Trophoblast cell (in vitro differentiated cells and primary cell): ENCODE measurements at regions not wholly inside any gene's neighbourhood (a gene's known extent, or its start where the extent isn't known, plus 50 kb on each side); places are given as distances from the start of the nearest gene placed in this dataset.

Source experiments
- DNase-seq, 2 donors: peaks; one replicate each; pipeline ENCODE4 v3.0.0-alpha.2; 2016
- H2AFZ ChIP-seq: 2 replicates; pipeline ENCODE4 v1.6.1; 2013; ENCODE audit warnings: low read length, moderate library complexity, mild to moderate bottlenecking; ENCODE audit not compliant: insufficient read depth, poor library complexity
- H2AK5ac ChIP-seq: 2 replicates; pipeline ENCODE4 v1.6.1; 2013; ENCODE audit warnings: mild to moderate bottlenecking, low read length
- H2BK120ac ChIP-seq: 2 replicates; pipeline ENCODE4 v1.6.1; 2013; ENCODE audit warnings: low read length, mild to moderate bottlenecking, moderate library complexity; ENCODE audit not compliant: insufficient read depth, poor library complexity
- H2BK12ac ChIP-seq: 2 replicates; pipeline ENCODE4 v1.6.1; 2013; ENCODE audit warnings: mild to moderate bottlenecking, low read length, moderate library complexity
- H2BK5ac ChIP-seq: 2 replicates; pipeline ENCODE4 v1.6.1; 2013; ENCODE audit warnings: low read length, low read depth, moderate library complexity, mild to moderate bottlenecking; ENCODE audit not compliant: poor library complexity
- H3K14ac ChIP-seq: 2 replicates; pipeline ENCODE4 v1.6.1; 2013; ENCODE audit warnings: mild to moderate bottlenecking, low read length
- H3K18ac ChIP-seq: 2 replicates; pipeline ENCODE4 v1.6.1; 2013; ENCODE audit warnings: mild to moderate bottlenecking, low read length
- H3K23ac ChIP-seq: 2 replicates; pipeline ENCODE4 v1.6.1; 2013; ENCODE audit warnings: low read length
- H3K27ac ChIP-seq: 2 replicates; pipeline ENCODE4 v1.5.1; 2013; ENCODE audit warnings: low read depth, mild to moderate bottlenecking, inconsistent platforms, low read length, moderate library complexity
- H3K27me3 ChIP-seq: 2 replicates; pipeline ENCODE4 v1.6.1; 2013; ENCODE audit warnings: inconsistent platforms, mild to moderate bottlenecking, low read length, moderate library complexity; ENCODE audit not compliant: insufficient read depth
- H3K36me3 ChIP-seq, 2 experiments: 1 replicate in 1 of 2; 2 replicates in 1 of 2; pipeline ENCODE4 v1.6.1; 2013; ENCODE audit warnings: low read length in 2 of 2, mild to moderate bottlenecking in 2 of 2, moderate library complexity in 1 of 2; ENCODE audit not compliant: insufficient read depth in 2 of 2, control insufficient read depth in 1 of 2
- H3K4ac ChIP-seq: 2 replicates; pipeline ENCODE4 v1.6.1; 2013; ENCODE audit warnings: low read depth, mild to moderate bottlenecking, low read length, moderate library complexity
- H3K4me1 ChIP-seq, 2 experiments: 1 replicate in 1 of 2; 2 replicates in 1 of 2; pipeline ENCODE4 v1.6.1; 2013; ENCODE audit warnings: low read length in 2 of 2, mild to moderate bottlenecking in 2 of 2, moderate library complexity in 1 of 2; ENCODE audit not compliant: insufficient read depth in 2 of 2, control insufficient read depth in 1 of 2
- H3K4me2 ChIP-seq: 2 replicates; pipeline ENCODE4 v1.6.1; 2013; ENCODE audit warnings: inconsistent platforms, mild to moderate bottlenecking, low read length, moderate library complexity
- H3K4me3 ChIP-seq: 2 replicates; pipeline ENCODE4 v1.5.1; 2013; ENCODE audit warnings: mild to moderate bottlenecking, low read depth, low read length, inconsistent platforms
- H3K79me1 ChIP-seq: one replicate; pipeline ENCODE4 v1.6.1; 2013; ENCODE audit warnings: low read length
- H3K79me2 ChIP-seq: 2 replicates; pipeline ENCODE4 v1.6.1; 2013; ENCODE audit warnings: low read length, mild to moderate bottlenecking; ENCODE audit not compliant: control insufficient read depth, insufficient read depth, poor library complexity
- H3K9ac ChIP-seq: 2 replicates; pipeline ENCODE4 v1.6.1; 2013; ENCODE audit warnings: mild to moderate bottlenecking, low read length
- H3K9me3 ChIP-seq: 2 replicates; pipeline ENCODE4 v1.6.1; 2013; ENCODE audit warnings: low read depth, mild to moderate bottlenecking, control low read depth, inconsistent platforms, low read length; ENCODE audit not compliant: insufficient read depth
- H4K12ac ChIP-seq: 2 replicates; pipeline ENCODE4 v1.6.1; 2013; ENCODE audit warnings: low read depth, mild to moderate bottlenecking, low read length, moderate library complexity
- H4K8ac ChIP-seq: 2 replicates; pipeline ENCODE4 v1.6.1; 2013; ENCODE audit warnings: low read depth, mild to moderate bottlenecking, low read length, moderate library complexity
- H4K91ac ChIP-seq: one replicate; pipeline ENCODE4 v1.6.1; 2013; ENCODE audit warnings: low read depth, mild to moderate bottlenecking, low read length, moderate library complexity
- WGBS: extraction: QIAGEN DNeasy Blood & Tissue Kit; methylation state at CpG from one replicate; pipeline ENCODE4 v1.1.7; 2013; ENCODE audit warnings: missing lambda C conversion rate; ENCODE audit not compliant: insufficient read length, insufficient coverage; ENCODE audit errors: extremely low coverage; 5-methylcytosine and 5-hydroxymethylcytosine counted together

- WGBS, result no CpG with 5 or more reads among the region's 15 CpGs
- Histone ChIP-seq H3K27me3 (peaks cover 20% of the 10 kb centered on the region), H3K9ac (no peak overlapping the region), H2AFZ (no peak overlapping the region), H4K91ac (no peak overlapping the region), H3K27ac (no peak overlapping the region), H2BK120ac (no peak overlapping the region), H2BK5ac (no peak overlapping the region), H3K9me3 (peaks cover 28% of the 10 kb centered on the region), H3K14ac (no peak overlapping the region), H2BK12ac (no peak overlapping the region), H3K18ac (no peak overlapping the region), H4K12ac (no peak overlapping the region), H3K79me2 (no peaks in the 10 kb centered on the region), H3K4me3 (no peak overlapping the region), H4K8ac (no peak overlapping the region), H3K36me3 (no peaks in the 10 kb centered on the region), H2AK5ac (no peak overlapping the region), H3K79me1 (no peaks in the 10 kb centered on the region), H3K4me2 (no peak overlapping the region), H3K23ac (no peak overlapping the region), H3K4me1 (peaks cover 0 to 3% of the 10 kb centered on the region in 2 experiments), H3K4ac (no peak overlapping the region)
- no peak for DNase-seq
These were observed 99.5 kb upstream of the BHLHE23 start for GRCh38 chr20:63106108-63106764.

- Histone ChIP-seq H3K9me3 (peaks cover 21% of the 10 kb centered on the region), H3K18ac (no peak overlapping the region), H3K79me1 (no peaks in the 10 kb centered on the region), H3K14ac (no peak overlapping the region), H2AK5ac (no peak overlapping the region), H3K79me2 (no peaks in the 10 kb centered on the region), H2BK12ac (no peak overlapping the region), H3K27me3 (peaks cover 20% of the 10 kb centered on the region), H4K12ac (no peak overlapping the region), H3K4me2 (no peak overlapping the region), H3K9ac (no peak overlapping the region), H3K4ac (no peak overlapping the region), H3K23ac (no peak overlapping the region), H2BK5ac (no peak overlapping the region), H2AFZ (no peak overlapping the region), H3K4me1 (peaks cover 0 to 3% of the 10 kb centered on the region in 2 experiments), H4K91ac (no peak overlapping the region), H3K27ac (no peak overlapping the region), H2BK120ac (no peak overlapping the region), H3K36me3 (no peaks in the 10 kb centered on the region), H4K8ac (no peak overlapping the region), H3K4me3 (no peak overlapping the region)
- WGBS, result no CpG with 5 or more reads among the region's 32 CpGs
- no peak for DNase-seq
These were observed 98.7 kb upstream of the BHLHE23 start for GRCh38 chr20:63105211-63106107.

GRCh38 chr20:63104312-63105181, 97.8 kb upstream of the BHLHE23 start:
- H3K4me2 ChIP-seq, result no peak overlapping the region

More at GRCh38 chr20:63104312-63105181, 97.8 kb upstream of the BHLHE23 start:
- Histone ChIP-seq H3K23ac (no peak overlapping the region), H3K4ac (no peak overlapping the region), H3K4me1 (peaks cover 0 to 3% of the 10 kb centered on the region in 2 experiments), H3K9me3 (peaks cover 21% of the 10 kb centered on the region), H3K79me1 (no peaks in the 10 kb centered on the region), H3K36me3 (no peaks in the 10 kb centered on the region), H3K4me3 (no peak overlapping the region), H4K12ac (no peak overlapping the region), H2AFZ (no peak overlapping the region), H2BK5ac (no peak overlapping the region), H3K18ac (no peak overlapping the region), H3K27me3 (peaks cover 20% of the 10 kb centered on the region), H2BK12ac (no peak overlapping the region), H3K79me2 (no peaks in the 10 kb centered on the region), H3K27ac (no peak overlapping the region), H2AK5ac (no peak overlapping the region), H4K91ac (no peak overlapping the region), H4K8ac (no peak overlapping the region), H2BK120ac (no peak overlapping the region), H3K9ac (no peak overlapping the region), H3K14ac (no peak overlapping the region)
- DNase-seq, result no peak
- no CpG with 5 or more reads among the region's 19 CpGs for WGBS
